Urothelium cell line (cell line): ENCODE measurements at regions not wholly inside any gene's neighbourhood (a gene's known extent, or its start where the extent isn't known, plus 50 kb on each side); places are given as distances from the start of the nearest gene placed in this dataset.
"Not testable (repeated sequence)": the region's sequence is repeated elsewhere in the genome, so short reads cannot be mapped to it uniquely, and the experiment has no call there.

Experiments
- DNase-seq: peaks from one replicate; pipeline ENCODE4 v3.0.0; 2011; ENCODE audit warnings: low spot score, mixed read lengths
- FAIRE-seq: peaks from 2 replicates; lab custom pipeline; 2011; peaks lifted over from hg19 to GRCh38; lab: Jason Lieb, UNC

DNA sequence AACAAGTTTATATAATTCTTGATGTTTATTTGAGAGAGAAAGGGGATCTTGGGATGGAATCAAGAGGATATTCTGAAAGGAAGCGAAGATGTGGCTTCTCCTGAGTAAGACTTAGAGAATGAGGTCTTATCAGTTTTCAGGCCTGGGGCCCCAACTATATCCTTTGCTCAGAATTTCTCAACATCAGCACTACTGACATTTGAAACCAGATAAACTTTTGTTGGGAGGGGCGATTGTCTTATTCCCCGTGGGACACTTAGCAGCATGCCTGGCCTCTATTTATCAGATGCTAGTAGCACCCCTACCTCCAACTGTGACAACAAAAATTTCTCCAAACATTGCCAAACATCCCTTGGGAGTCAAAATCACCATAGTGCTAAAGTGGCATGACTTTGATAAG, 567.7 kb downstream of the MAT2B start:
- no peak for DNase-seq
- FAIRE-seq: no peak

DNA sequence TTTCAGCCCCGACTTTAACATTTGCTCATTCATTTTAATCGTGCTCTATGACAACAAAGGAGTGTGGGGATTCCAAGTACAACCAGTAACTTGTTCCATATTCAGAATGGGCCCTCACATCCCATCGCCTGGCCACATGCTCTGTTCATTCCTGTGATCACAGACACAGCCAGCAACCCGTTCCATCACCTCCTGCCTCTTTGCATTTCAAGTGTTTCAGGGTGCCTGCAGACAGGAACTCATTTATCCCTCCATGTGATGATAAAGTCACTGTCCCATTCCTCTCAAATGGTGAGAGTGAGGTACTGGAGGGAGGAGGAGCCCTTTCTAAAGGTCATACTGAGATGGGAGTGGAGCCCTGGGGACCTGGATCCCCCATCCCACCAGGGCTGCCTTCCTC, 571.1 kb downstream of the MAT2B start:
- no peak for FAIRE-seq
- DNase-seq: no peak

DNA sequence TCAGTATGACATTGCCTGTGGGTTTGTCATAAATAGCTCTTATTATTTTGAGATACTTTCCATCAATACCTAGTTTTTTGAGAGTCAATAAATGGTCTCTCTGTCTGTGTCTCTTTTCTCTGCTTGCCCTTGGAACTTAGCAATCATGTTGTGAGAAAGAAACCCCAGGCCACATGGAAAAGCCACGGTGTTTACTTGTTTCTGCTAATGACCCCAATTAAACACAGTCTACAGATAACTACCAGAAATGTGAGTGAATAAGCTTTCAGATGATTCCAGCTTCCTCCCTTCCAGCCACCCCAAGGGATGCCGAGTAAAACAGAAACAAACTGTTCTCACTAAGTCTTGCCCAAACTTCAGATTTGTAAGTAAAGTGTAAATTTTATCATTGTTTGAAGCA, 584.9 kb downstream of the MAT2B start:
- no peak for FAIRE-seq
- no peak for DNase-seq

DNA sequence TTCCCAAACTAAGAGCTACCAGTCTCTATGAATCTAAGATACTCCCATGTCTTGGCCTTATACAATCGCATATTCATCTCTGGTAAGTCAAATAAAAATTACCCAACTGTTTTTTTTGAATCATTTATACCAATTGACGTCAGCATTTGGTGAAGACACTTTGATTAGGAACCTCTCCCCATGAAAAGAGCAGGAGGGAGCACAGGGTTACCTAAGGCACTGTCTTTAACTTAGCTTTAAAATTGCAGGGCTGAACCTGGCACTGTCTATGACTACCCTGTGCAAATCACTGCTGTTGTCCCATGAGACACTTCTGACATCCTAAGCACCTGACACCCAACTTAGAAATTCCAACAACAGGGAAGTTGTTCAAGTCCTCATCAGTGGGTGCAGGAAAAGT, 586.4 kb downstream of the MAT2B start:
- DNase-seq: no peak
- FAIRE-seq: no peak

DNA sequence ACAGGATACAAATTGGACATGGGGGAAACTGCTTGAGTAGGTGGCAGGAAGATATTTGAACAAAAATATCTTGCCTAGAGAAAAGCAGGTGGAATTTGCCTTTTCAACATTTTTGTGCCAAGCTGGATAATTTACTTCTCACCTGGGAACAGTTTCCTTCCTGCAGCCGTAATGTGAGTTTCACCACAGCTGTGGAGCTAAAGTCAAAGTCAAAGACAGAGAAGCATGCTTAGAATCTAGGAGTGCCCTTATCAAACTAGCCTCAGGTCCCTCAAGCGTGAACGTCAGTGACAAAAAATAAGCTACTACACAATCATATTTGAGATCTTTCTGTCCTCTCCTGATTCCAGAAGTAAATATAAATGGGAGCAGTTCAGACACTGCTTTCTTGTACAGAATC, 588.9 kb downstream of the MAT2B start:
- no peak for DNase-seq

DNA sequence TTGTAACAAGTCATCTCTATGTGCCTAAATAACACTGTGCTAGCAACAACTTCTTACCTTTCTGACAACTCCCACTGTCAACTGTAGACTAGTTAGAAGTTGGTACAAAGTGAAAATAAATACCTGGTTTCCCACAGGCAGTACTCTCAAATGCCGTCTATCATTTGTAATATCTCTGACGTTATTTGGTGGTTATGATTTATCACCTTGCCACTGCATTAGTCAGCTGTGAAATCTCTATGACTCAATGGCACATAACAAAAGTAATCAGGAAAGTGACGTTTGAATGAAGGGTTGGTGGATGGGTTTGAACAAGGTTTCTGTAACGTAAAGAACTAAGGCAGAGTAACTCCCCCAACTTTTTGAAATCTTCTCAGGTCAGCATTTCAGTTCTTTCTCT, 592.3 kb downstream of the MAT2B start:
- FAIRE-seq: no peak
- DNase-seq: peak; percentile 10

More for the DNA sequence above, 588.9 kb downstream of the MAT2B start:
- no peak for FAIRE-seq

DNA sequence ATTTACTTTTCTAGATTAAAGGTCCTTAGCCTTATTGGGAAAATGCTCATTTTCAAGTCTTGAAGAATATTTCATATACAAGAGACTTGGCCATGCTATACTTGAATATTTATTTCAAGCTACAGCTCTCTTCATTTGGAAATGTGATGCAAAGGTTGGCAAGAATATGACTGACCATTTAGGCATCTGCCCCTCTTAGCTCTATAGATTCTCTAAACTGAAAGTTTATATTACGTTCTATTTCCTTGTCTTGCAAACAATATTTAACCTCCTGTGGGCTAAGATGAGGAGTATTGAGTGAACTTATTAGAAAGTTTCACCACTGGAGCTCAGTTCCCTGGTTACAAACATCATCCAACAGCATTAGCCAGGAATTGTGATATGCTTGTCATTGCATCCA, 593.1 kb downstream of the MAT2B start:
- FAIRE-seq: no peak

DNA sequence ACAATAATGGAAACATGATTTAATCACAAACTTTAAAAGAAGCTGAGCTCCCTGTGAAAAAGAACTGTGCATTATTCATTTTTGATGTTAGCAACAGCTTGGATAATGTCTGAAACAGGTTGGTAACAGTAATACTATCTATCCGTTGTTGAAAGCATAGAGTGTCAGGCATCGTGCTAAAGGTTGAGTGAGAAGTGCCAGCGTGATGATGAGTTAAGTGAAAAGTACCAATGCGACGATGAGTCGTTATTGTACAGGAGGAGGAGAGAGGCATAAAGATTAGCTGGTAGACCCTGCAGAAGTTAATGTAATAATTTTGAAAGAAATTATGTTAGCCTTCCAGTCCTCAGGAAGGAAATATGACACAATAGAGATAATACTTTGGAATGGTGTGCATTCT, 593.6 kb downstream of the MAT2B start:
- no peak for DNase-seq
- FAIRE-seq: no peak

More for the DNA sequence above, 593.1 kb downstream of the MAT2B start:
- DNase-seq: no peak

DNA sequence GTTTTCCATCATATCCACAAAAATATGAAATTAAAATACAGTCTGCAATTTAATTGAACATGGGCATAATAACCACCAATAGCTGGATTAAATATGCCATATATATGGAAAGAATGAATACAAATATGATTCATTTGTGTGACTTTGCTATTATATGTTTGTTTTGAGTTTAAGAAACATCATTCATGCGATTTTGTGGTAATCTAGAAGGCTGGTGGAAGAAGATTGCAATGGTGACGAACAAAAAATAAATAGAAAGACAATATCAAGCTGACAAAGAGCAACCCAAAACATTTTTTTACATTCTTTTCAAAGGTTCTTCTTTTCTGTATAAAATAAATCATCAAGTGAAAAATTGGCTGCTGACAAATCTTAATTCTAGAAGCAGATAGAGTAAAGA, 610.0 kb downstream of the MAT2B start:
- DNase-seq (no peak), FAIRE-seq (no peak)

DNA sequence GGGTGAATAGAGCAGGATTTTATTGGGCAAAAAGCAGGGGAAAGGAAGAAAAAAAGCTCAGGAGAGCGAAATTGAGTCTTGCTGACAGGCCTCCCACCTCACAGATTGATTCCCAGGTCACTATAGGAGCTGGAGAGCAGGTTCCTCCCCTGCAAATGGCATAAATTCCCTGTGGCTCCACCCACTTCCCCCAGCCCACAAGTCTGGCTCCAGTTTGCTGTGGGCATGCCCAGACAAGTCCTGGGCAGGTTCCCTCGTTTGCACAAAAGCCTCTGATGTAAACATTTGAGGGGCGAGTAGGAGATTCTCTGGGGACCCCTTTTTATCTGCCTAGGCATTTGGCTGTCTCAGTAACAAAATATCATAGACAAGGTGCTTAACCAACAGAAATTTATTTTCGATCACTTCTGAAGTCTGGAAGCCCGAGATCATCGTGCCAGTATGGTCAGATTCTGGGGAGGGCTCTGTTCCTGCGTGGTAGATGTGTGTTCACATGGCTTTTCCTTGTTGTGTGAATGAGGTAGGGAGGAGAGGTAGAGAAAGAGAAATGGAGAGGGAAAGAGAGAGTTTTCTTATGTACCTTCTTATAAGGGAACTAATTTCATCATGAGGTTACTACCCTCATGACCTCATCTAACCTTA, 614.5 kb downstream of the MAT2B start:
- DNase-seq (peak; percentile 21), FAIRE-seq (no peak)

DNA sequence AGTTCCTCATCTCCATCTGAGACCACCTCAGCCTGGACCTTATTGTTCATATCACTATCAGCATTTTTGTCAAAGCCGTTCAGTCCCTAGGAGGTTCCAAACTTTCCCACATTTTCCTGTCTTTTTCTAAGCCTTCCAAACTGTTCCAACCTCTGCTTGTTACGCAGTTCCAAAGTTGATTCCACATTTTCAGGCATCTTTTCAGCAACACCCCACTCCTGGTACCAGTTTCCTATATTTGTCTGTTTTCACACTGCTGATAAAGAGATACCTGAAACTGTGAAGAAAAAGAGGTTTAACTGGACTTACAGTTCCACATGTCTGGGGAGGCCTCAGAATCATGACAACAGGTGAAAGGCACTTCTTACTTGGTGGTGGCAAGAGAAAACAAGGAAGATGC, 622.1 kb downstream of the MAT2B start:
- no peak for DNase-seq

DNA sequence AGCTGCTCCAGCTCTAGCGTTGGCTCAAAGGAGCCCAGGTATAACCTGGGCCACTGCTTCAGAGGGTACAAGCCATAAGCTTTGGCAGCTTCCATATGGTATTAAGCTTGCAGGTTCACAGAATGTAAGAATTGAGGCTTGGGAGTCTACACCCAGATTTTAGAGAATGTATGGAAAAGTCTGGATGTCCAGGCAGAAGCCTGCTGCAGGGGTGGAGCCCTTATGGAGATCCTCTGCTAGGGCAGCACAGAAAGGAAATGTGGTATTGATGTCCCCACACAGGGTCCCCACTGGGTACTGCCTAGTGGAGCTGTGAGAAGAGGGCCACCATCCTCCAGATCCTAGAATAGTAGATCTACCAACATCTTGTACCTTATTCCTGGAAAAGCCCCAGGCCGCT, 626.9 kb downstream of the MAT2B start:
- FAIRE-seq: no peak
- no peak for DNase-seq

More for the DNA sequence above, 622.1 kb downstream of the MAT2B start:
- FAIRE-seq: no peak

DNA sequence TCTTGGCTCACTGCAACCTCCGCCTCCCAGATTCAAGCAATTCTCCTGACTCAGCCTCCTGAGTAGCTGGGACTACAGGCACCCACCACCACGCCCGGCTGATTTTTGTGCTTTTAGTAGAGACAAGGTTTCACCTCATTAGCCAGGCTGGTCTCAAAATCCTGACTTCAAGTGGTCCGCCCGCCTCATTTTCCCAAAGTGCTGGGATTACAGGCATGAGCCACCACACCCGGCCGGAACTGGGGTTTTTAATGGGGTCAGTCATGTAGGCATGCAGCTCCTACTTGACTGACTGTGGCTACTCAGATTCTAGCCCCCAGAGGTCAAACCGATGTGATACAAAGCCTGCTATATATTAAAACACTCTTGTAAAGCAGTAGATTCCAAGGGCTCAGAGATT, 631.7 kb downstream of the MAT2B start:
- FAIRE-seq: no peak
- DNase-seq: no peak

DNA sequence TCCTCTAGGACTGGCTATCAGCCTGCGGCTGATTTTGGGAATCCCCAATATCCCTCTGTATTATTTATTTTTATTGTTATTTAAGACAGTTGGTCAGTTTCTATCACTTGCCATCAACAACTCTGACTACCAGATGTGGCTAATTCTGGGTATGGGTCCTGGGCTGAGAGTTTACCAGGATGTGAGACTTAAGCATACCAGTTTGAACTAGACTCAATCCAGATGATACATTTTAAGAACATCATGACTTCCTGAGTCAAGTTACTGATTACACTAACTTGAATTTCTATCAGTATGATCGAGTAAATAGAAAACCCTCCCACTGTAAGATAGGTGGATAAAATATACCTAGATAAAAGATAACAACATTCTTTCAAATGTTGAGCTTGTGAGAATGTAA, 634.0 kb downstream of the MAT2B start:
- DNase-seq: no peak
- no peak for FAIRE-seq

DNA sequence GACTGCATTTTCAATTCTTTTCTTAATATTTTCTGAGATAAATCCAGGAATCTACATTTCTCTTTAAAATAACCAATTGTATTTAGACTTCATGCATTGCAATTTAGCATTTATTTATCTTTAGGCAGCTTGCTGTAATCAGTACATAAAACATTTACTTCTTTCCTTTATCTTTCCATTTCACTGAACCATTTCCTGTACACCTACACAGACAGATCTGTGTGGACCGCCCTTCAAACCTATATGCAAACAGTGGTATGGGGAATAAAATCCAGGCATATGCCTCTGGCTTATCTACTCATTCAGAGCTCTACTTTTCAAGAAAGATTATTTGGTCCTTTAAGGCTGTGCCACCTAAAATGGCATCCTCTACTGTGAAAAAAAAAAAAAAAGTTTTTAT, 640.0 kb downstream of the MAT2B start:
- FAIRE-seq: no peak
- DNase-seq: no peak

DNA sequence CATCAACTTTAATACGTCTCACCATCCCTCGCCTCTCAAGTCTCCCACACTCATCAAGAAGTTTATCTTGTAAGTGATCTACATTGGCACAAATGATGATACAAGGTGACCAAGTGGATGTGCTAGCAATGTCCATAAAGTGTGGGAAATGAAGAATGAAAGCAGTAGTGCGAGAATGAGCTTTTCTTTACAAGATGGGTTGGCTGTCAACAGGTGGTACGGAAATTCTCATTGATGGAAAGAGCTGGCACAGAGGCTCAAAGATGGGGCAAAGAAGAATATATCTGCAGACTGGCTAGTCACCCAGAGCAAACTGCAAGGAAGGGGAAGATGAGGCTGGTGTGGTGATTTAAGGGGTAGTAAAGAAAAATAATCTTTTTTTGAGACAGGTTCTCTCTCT, 640.8 kb downstream of the MAT2B start:
- FAIRE-seq (no peak), DNase-seq (no peak)

DNA sequence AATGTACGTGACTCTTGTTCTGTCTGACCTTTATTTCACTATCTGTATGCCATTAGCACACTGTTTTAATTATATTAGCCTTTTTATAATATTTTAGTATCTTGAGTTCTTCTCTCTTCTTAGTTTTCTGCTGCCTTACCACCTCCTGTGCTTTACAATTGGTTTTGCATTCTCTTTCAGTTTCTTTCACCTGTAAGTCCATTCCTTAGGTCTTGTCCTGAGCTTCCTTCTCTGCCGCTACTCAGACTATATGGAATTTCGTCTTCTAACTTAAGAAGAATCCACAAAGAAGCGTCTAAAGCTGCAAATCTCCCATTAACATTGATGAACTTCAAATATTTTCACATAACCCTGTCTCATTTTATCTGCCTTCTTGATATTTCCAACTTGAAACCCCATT, 642.9 kb downstream of the MAT2B start:
- no peak for DNase-seq
- FAIRE-seq: no peak

DNA sequence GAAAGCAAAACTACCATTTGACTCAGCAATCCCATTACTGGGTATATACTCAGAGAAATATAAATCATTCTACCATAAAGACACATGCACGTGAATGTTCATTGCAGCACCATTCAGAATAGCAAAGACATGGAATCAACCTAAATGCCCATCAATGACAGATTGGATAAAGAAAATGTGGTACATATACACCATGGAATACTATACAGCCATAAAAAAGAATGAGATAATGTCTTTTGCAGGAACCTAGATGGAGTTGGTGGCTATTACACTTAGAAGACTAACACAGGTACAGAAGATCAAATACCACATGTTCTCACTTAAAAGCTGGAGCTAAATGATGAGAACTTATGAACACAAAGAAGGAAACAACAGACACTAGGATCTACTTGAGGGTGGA, 647.1 kb downstream of the MAT2B start:
- DNase-seq, FAIRE-seq: not testable (repeated sequence)

DNA sequence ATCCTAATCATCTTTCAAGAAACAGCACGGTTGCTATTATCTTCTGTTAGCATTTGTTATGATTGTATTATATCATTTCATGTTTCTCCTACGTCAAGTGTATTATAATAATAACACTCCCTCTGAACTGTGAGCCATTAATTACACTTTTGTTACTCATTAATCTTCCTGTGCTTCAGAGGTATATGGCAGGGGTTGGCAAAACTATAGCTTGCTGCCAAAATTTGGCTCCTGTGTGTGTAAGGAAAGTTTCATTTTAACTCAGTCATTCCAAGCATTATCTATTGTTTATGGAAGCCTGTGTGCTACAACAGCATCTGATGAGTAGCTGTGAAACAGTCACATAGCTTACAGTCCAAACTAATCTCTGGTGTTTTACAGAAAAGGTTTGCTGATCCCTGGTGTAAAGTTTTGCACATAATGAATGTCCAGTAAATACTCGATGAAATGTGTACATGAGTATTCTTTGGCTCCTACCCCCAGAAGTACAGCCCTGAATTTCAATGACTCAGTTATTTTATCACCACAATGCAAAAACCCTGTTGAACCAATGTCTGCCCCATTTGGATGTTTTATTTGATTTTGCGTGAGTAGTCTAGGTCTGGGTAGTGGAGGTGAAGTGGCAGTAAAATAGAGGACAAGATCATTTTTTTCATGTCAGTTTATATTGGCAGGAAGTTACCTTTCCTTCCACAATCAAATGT, 648.2 kb downstream of the MAT2B start:
- no peak for DNase-seq

DNA sequence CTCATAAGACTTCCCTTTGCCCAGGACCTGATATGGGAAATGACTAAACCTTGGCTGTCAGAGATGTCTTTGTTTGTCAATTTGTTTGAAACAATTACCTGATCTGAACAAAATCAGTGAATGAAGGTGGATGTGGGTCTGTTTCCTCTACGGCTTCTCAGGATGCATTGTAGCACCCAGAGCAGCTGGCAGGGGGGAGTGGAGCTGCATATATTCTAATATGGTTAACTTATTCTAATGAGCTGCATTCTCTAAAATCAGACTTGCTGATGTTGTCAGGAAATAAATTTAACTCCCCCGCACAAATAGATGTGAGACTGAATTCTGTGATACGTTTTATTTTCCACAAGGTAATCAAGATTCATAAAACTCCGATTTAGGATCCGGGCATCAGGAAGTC, 665.4 kb downstream of the MAT2B start:
- no peak for FAIRE-seq
- no peak for DNase-seq

More for the DNA sequence above, 648.2 kb downstream of the MAT2B start:
- no peak for FAIRE-seq

DNA sequence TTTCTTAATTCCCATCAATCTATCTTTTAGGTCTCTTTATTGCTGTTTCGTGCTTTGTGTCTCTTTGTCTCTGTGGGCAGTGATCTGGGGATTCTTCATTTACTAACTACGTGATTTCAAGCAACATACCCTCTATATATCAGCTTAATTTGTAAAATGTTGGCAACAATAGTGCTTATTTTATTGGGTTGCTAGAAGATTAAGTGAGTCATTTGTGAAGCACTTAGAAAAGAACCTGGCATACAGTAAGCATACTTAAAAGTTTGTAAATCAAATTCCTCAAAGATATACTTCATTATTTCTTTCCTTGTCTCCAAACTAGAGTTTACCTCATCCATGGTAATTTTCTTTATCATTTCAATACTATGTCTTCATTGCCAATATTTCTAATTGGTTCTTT, 669.7 kb downstream of the MAT2B start:
- FAIRE-seq: no peak

DNA sequence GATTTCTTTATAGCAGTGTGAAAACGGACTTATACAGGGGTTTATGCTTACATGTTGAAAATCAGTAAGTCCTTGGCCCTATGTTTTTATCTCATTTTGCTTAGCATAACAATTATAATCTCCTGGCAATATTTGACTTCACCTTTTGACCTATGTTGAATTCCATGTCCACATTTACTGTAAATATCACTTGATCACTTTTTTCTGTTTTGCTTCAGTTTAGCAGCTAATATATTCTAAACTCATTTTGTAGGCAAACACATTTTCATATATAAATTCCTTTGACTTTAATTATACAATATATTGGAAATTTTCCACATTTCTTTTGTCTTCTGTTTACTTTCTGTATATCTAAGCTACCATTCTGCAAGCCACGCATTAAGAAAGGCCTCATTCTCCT, 674.0 kb downstream of the MAT2B start:
- FAIRE-seq (no peak), DNase-seq (no peak)

More for the DNA sequence above, 669.7 kb downstream of the MAT2B start:
- no peak for DNase-seq

DNA sequence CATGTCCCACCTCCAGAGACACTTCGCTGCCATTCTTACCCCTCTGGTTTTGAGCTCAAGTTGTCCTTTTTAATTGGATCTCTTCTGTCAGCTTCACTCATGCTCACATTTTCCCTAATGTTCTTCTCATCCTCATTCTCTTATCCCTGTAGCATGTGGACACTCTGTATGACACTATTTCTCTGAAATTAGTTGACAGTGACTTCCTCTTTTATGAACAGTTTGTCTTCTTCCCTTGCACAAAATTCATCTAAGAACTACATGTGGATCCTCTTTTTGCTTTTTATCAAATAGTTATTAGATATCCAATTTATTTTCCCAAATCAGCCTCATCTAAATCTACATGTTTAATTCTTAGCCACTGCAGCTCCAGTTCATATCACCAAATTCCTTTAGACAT, 676.2 kb downstream of the MAT2B start:
- FAIRE-seq (no peak), DNase-seq (no peak)
